ENCODE measurements at regions not wholly inside any gene's neighbourhood (a gene's known extent, or its start where the extent isn't known, plus 50 kb on each side); places are given as distances from the start of the nearest gene placed in this dataset.
"Not testable (repeated sequence)": the region's sequence is repeated elsewhere in the genome, so short reads cannot be mapped to it uniquely, and the experiment has no call there.

DNA sequence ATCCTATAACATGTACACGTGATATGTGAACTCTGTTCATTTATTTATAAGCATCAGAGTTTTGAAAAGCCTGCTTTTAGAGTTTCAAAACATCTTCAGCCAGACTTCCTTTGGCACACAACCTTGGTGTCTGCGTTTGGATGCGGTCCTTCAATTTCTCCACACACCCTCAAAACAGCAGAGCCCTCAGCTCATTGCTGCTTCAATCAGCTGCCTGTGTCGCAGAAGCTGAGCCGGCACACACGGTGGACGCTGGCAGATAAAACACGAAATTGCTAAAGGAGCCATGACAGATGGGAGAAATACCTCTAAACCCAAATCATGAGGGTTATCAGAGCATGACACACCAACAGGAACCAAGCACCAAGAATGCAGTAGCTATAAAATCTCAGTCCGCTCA, 396.4 kb upstream of the AKR1E2 start:
- no peak for DNase-seq

- DNase-seq = no peak
Observed at GRCh38 chr10:4427532-4427931, 398.5 kb upstream of the AKR1E2 start.

GRCh38 chr10:4426866-4427265, 399.1 kb upstream of the AKR1E2 start:
- DNase-seq = no peak

DNA sequence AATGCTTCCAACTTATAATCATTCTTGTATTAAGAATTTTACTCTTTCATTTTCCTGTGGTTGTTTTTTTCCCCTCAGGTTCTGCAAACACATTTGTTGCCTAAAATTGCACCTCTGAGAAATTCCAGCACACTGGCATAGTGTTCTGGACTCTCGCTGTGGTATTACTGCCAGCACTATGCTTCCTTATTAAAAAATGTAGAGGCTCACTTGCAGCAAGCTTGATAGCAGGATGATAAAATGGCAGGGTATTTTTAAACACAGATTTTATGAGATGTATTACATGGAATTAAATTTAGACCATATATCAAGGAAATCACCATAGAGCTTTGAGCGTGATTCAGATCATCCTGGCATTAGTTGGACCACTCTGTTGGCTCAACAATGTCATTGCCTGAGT, 416.7 kb upstream of the AKR1E2 start:
- no peak for DNase-seq

GRCh38 chr10:4407783-4408182, 418.2 kb upstream of the AKR1E2 start:
- DNase-seq = no peak

DNA sequence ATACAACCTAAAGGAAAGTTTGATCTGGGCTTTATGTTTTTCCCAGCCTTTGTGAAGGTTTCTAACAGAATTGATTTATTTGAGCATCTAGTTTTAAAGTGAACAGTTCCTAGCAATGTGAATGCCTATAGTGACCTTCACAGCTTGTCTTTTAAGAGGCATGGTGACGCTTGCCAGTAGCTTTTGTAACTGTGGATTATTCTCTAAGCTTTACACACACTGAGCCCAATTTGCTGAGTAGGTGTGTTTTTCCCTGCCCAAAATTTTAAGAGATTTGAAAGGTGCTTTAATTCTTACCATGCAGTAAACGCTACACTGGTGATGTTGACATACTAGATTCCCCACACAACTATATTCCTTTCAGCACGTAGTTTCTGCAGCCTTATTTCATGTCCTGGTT, 420.2 kb upstream of the AKR1E2 start:
- DNase-seq = no peak

DNA sequence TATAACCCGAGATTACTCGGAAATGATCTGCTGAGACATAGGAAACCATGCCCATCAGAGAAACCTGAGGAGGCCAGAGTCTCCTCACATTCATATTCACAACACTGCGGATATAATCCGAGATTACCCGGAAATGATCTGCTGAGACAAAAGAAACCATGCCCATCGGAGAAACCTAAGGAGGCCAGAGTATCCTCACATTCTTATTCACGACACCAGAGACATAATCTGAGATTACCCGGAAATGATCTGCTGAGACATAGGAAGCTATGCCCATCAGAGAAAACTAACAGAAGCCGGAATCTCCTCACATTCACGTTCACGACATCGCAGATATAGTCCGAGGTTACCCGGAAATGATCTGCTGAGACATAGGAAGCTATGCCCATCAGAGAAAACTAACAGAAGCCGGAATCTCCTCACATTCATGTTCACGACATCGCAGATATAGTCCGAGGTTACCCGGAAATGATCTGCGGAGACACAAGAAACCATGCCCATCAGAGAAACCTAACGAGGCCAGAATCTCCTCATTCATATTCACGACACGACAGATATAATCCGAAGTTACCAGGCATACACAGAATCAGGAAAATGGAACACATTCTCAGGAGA, 422.3 kb upstream of the AKR1E2 start:
- DNase-seq = no peak

DNA sequence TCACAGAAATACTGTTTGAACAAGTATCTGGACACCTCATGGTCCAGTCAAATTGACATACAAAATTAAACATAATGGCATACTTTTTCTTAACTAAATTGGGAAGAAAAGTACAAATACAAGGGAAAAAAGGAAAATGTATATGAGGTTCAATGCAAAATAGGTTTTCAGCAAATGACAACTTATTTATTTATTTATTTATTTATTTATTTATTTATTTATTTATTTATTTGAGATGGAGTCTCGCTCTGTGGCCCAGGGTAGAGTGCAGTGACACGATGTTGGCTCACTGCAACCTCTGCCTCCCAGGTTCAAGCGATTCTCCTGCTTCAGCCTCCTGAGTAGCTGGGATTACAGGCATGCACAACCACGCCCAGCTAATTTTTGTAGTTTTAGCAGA, 424.9 kb upstream of the AKR1E2 start:
- not testable (repeated sequence) for DNase-seq

- no peak for DNase-seq
Observed at GRCh38 chr10:4399556-4399955, 426.5 kb upstream of the AKR1E2 start.

- DNase-seq = no peak
Observed at GRCh38 chr10:4398602-4399001, 427.4 kb upstream of the AKR1E2 start.

DNA sequence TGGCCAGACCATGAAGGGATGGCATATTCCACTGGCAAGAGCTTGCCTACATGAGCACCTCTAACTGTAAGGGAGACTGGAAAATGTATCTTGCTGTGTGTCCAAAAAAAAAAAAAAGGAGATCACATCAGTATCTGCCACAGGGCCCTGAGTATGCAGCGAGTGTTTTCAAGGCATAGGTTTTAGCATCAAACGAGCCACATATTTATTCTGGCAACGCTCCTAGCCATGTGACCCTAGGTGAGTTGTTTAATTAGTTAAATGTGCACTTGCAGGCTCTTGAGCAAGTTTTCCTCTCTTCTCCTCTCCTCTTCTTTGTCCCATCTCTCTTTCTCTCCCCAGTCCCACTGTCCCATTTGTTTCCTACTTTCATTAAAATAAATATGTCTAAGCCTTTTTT, 428.7 kb upstream of the AKR1E2 start:
- no peak for DNase-seq

DNA sequence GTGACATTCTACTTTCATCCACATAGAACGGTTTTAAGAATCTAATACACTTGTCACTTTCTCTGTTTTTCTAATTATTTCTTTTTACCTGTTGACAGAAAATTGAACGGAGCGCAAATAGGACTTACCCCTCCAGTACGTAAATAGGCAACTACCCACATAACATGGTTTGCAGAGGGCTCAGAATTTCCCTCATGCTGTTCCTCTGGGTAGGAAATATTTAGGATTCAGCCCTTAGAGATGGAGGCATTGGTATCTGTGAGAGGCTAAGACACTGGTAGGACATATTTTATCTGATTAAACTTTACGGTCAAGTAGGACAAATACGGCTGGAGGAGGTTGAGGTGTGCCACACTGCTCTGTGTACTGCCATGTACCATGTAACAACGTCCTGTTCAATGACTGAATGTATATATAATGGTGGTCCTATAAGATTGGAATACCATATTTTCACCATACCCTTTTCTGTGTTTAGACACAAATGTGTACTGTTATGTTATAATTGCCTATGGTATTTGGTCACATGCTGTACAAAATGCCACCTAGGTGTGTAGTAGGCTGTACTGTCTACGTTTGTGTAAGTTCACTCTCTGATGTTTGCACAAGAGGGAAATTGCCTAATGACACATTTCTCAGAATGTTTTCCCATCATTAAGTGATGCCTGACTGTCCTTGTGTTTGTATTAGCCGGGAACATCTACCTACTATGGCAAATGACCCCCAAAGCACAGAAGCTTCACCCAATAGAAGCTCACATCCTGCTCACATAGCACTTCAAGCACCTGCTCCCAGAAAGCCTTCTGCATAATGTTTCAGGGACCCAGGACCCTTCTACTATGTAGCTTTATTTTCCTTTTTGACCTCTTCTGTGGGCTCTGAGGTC, 429.4 kb upstream of the AKR1E2 start:
- DNase-seq = no peak

GRCh38 chr10:4395731-4396130, 430.3 kb upstream of the AKR1E2 start:
- no peak for DNase-seq

- not testable (repeated sequence) for DNase-seq
Observed at GRCh38 chr10:4394455-4394854, 431.6 kb upstream of the AKR1E2 start.

DNA sequence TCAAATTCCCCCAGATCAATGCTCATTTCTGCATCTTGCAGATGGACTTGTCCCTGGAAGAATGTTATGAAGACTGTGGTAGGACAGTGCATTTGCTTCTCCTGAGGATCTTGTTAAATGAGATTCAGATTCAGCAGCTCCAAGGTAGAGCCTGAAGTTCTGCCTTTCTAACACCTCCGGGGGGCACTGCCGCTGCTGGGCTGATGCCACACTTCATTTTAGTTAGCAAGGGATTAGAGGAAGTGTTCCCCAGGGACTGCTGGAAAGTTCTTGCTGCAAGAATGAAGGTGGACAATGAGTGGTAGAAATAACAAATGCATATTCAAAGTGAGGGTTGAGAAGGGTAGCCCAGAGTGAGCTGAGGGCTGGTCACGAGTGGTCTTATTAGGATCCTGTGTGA, 434.3 kb upstream of the AKR1E2 start:
- DNase-seq = no peak

GRCh38 chr10:4390219-4390618, 435.8 kb upstream of the AKR1E2 start:
- no peak for DNase-seq

- no peak for DNase-seq
Observed at GRCh38 chr10:4385231-4385870, 440.7 kb upstream of the AKR1E2 start.

- no peak for DNase-seq
Observed at GRCh38 chr10:4384245-4384644, 441.8 kb upstream of the AKR1E2 start.

- DNase-seq = no peak
Observed at GRCh38 chr10:4383651-4384098, 442.3 kb upstream of the AKR1E2 start.

DNA sequence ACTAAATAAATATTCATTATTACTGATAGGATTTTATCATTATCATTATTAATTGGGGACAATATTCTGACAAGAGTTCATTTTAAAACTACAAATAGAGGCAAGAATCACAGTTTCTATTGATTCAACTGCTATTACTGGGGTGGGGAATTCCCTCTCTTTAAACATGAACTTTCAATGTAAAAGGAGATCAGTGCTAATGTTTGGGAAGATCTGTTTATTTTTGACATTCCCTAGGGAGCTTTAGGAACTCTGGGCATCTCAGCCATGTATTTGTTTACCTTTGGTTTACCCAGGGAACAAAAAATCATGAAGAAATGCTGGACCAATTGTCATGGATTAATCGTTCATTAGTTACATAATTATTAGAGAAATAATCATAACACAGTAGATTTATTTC, 443.2 kb upstream of the AKR1E2 start:
- no peak for DNase-seq

DNA sequence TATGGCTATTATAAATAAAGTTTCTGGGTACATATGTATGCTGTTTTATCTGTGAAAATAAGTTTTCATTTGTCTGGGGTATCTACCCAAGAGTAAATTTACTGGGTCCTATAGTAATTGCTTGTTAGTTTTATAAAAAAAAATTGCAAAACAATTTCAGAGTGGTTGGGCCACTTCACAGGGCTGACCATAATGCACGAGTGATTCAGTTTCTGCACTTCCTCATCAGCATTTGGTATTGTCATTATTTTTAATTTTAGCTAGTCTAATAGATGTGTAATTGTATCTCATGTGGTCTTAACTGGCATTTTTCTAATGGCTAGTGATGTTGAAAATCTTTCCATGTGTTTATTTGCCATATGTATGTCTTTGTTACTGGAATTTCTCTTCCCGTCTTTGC, 452.4 kb upstream of the AKR1E2 start:
- no peak for DNase-seq

DNA sequence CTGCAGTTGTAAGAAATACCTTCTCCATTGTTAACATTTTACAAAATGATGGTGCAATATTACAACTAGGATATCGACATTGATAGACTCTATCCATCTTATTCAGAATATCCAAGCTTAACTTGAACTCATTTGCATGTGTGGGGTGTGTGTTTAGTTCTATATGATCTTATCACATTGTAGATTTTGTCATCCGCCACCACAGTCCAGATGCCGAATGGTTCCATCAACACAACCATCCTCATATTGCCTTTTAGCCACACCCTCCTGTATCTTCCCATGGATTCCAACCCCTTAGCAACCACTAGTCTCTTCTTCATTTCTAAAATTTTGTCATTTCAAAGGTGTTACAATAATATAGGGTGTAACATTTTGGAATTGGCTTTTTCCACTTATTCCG, 452.9 kb upstream of the AKR1E2 start:
- DNase-seq = no peak

DNA sequence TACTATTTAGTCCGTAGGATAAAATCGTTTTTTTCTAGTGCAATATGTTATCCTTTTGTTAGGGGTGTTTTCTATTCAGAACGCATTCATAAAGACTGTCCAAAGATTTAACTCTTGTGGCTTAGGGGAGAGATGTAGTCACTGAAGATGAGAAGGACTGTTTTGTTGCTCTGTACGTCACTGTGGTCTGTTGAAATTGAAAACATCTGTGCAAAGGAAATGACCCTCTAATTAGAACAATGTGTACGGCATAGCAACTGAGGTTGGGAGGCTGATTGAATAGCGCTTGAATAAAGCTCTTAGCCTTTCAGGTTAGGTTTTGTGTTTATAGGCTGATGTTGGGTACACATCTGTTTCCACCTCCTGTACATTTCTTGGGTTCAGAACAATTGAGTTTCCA, 453.4 kb upstream of the AKR1E2 start:
- no peak for DNase-seq

DNA sequence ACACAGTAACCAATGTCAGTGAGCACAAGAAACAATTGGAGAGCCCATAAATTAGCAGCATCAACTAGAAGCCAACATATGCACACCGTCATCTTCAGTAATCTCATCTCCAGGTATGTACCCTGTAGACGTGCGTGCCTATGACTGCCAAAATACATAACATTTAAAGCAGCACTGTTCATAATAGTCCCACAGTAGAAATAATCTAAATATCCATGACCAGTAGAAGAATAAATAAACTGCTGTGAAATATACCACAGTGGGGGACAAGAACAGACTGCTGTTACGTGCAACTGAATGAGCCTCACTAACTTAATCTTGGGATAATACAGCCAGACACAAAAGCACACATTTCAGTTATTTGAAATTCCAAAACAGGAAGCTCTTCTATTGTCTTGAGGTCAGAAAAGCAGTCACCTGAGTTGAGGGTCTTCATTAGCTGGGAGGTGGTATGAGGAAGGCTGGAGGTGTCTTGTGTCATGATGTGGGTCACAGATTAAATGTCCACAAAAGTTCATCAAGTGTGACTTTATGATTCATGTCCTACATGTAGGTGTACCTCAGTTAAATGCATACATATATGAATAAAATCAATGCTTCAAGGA, 454.2 kb upstream of the AKR1E2 start:
- no peak for DNase-seq

Data from NCI-H2171 (cell line).